ENCODE measurements at regions not wholly inside any gene's neighbourhood (a gene's known extent, or its start where the extent isn't known, plus 50 kb on each side); places are given as distances from the start of the nearest gene placed in this dataset.

GRCh38 chr15:57820119-57820518, 113.6 kb downstream of the POLR2M start:
- H3K27me3 Mint-ChIP-seq: peaks cover 15% of the 10 kb centered on the region
- no peak overlapping the region for H3K27ac Mint-ChIP-seq
- no peak for DNase-seq (ENCODE audit: low spot score, unreplicated experiment)
- peaks cover 3% of the 10 kb centered on the region for H3K4me1 Mint-ChIP-seq (ENCODE audit: low read depth)
- TF ChIP-seq CTCF (IDR thresholded peaks at IDR 0.05; ENCODE audit: unreplicated experiment): no peak
- H3K4me3 Mint-ChIP-seq (ENCODE audit: low read depth): no peak overlapping the region
- no peaks in the 10 kb centered on the region for H3K9me3 Mint-ChIP-seq (ENCODE audit: low read depth)
- no peaks in the 10 kb centered on the region for H3K36me3 Mint-ChIP-seq (ENCODE audit: insufficient read depth)

GRCh38 chr15:57821826-57822225, 115.3 kb downstream of the POLR2M start:
- Mint-ChIP-seq H3K4me3 (ENCODE audit: low read depth) (no peak overlapping the region), H3K4me1 (ENCODE audit: low read depth) (peaks cover 3% of the 10 kb centered on the region), H3K9me3 (ENCODE audit: low read depth) (no peaks in the 10 kb centered on the region), H3K36me3 (ENCODE audit: insufficient read depth) (no peaks in the 10 kb centered on the region), H3K27ac (no peak overlapping the region), H3K27me3 (peaks cover 12% of the 10 kb centered on the region)
- no peak for TF ChIP-seq CTCF (IDR thresholded peaks at IDR 0.05; ENCODE audit: unreplicated experiment)
- no peak for DNase-seq (ENCODE audit: low spot score, unreplicated experiment)

- Mint-ChIP-seq H3K27me3 (peaks cover 8% of the 10 kb centered on the region), H3K27ac (no peak overlapping the region), H3K9me3 (ENCODE audit: low read depth) (no peaks in the 10 kb centered on the region), H3K36me3 (ENCODE audit: insufficient read depth) (no peaks in the 10 kb centered on the region), H3K4me3 (ENCODE audit: low read depth) (no peak overlapping the region), H3K4me1 (ENCODE audit: low read depth) (no peaks in the 10 kb centered on the region)
- TF ChIP-seq CTCF (IDR thresholded peaks at IDR 0.05; ENCODE audit: unreplicated experiment): no peak
- no peak for DNase-seq (ENCODE audit: low spot score, unreplicated experiment)
These were observed 116.9 kb downstream of the POLR2M start for GRCh38 chr15:57823325-57823882.

GRCh38 chr15:57824186-57824585, 117.7 kb downstream of the POLR2M start:
- no peaks in the 10 kb centered on the region for H3K36me3 Mint-ChIP-seq (ENCODE audit: insufficient read depth)
- H3K27me3 Mint-ChIP-seq: peaks cover 11% of the 10 kb centered on the region
- DNase-seq (ENCODE audit: low spot score, unreplicated experiment): no peak
- TF ChIP-seq CTCF (IDR thresholded peaks at IDR 0.05; ENCODE audit: unreplicated experiment): no peak
- no peaks in the 10 kb centered on the region for H3K4me1 Mint-ChIP-seq (ENCODE audit: low read depth)
- H3K27ac Mint-ChIP-seq: no peak overlapping the region
- H3K4me3 Mint-ChIP-seq (ENCODE audit: low read depth): no peak overlapping the region
- H3K9me3 Mint-ChIP-seq (ENCODE audit: low read depth): no peaks in the 10 kb centered on the region

GRCh38 chr15:57827021-57827420, 120.5 kb downstream of the POLR2M start:
- Mint-ChIP-seq H3K9me3 (ENCODE audit: low read depth) (no peaks in the 10 kb centered on the region), H3K36me3 (ENCODE audit: insufficient read depth) (no peaks in the 10 kb centered on the region), H3K4me1 (ENCODE audit: low read depth) (no peaks in the 10 kb centered on the region), H3K27me3 (peaks cover 8% of the 10 kb centered on the region), H3K27ac (no peak overlapping the region), H3K4me3 (ENCODE audit: low read depth) (no peak overlapping the region)
- no peak for DNase-seq (ENCODE audit: low spot score, unreplicated experiment)
- TF ChIP-seq CTCF (IDR thresholded peaks at IDR 0.05; ENCODE audit: unreplicated experiment): no peak

All from progenitor cell of endocrine pancreas (in vitro differentiated cells).